ENCODE measurements at regions not wholly inside any gene's neighbourhood (a gene's known extent, or its start where the extent isn't known, plus 50 kb on each side); places are given as distances from the start of the nearest gene placed in this dataset.

GRCh38 chr3:180747805-180748361 is 68.6 kb upstream of the CCDC39 start:
- TF ChIP-seq POLR2AphosphoS5 (IDR thresholded peaks at IDR 0.05): no peak
- no peak for TF ChIP-seq CTCF (IDR thresholded peaks at IDR 0.05 in 8 of 11, conservative IDR thresholded peaks at IDR 0.05 in 3 of 11)
